H54 (cell line): ENCODE measurements at regions not wholly inside any gene's neighbourhood (a gene's known extent, or its start where the extent isn't known, plus 50 kb on each side); places are given as distances from the start of the nearest gene placed in this dataset.

Experiments used
- DNase-seq: peaks from one replicate; pipeline ENCODE4 v3.0.0; 2011; ENCODE audit warnings: low spot score, mixed read lengths; ENCODE audit not compliant: insufficient read length
- FAIRE-seq: peaks from 3 replicates; lab custom pipeline; 2011; peaks lifted over from hg19 to GRCh38; lab: Jason Lieb, UNC
- POLR2A ChIP-seq: IDR thresholded peaks from 2 replicates; pipeline ENCODE4 v1.6.1; 2011; ENCODE audit warnings: low read depth, mild to moderate bottlenecking, low read length

GRCh38 chr9:563200-563599, 278.3 kb upstream of the DMRT1 start:
- no peak for TF ChIP-seq POLR2A
- DNase-seq: no peak
- FAIRE-seq: no peak

GRCh38 chr9:565528-565927, 276.0 kb upstream of the DMRT1 start:
- TF ChIP-seq POLR2A: no peak

GRCh38 chr9:567128-567746, 274.3 kb upstream of the DMRT1 start:
- DNase-seq (no peak), FAIRE-seq (no peak)
- no peak for TF ChIP-seq POLR2A

More at GRCh38 chr9:565528-565927, 276.0 kb upstream of the DMRT1 start:
- DNase-seq (no peak), FAIRE-seq (no peak)

GRCh38 chr9:567747-568305, 273.7 kb upstream of the DMRT1 start:
- DNase-seq: no peak
- no peak for FAIRE-seq
- no peak for TF ChIP-seq POLR2A

GRCh38 chr9:569296-569695, 272.2 kb upstream of the DMRT1 start:
- TF ChIP-seq POLR2A: no peak
- DNase-seq (no peak), FAIRE-seq (no peak)

GRCh38 chr9:570187-570586, 271.3 kb upstream of the DMRT1 start:
- FAIRE-seq: no peak
- TF ChIP-seq POLR2A: no peak

GRCh38 chr9:571066-571465, 270.4 kb upstream of the DMRT1 start:
- no peak for TF ChIP-seq POLR2A
- no peak for DNase-seq
- no peak for FAIRE-seq

More at GRCh38 chr9:570187-570586, 271.3 kb upstream of the DMRT1 start:
- no peak for DNase-seq

- FAIRE-seq (no peak), DNase-seq (no peak)
- TF ChIP-seq POLR2A: no peak
These were observed 269.8 kb upstream of the DMRT1 start for GRCh38 chr9:571741-572140.

GRCh38 chr9:573691-574410, 267.6 kb upstream of the DMRT1 start:
- no peak for TF ChIP-seq POLR2A
- no peak for FAIRE-seq
- DNase-seq: no peak

- TF ChIP-seq POLR2A: no peak
- FAIRE-seq: no peak
- no peak for DNase-seq
These were observed 266.4 kb upstream of the DMRT1 start for GRCh38 chr9:575139-575538.

GRCh38 chr9:580652-581342, 260.7 kb upstream of the DMRT1 start:
- no peak for DNase-seq
- no peak for TF ChIP-seq POLR2A
- no peak for FAIRE-seq

- TF ChIP-seq POLR2A: no peak
- no peak for DNase-seq
- no peak for FAIRE-seq
These were observed 259.6 kb upstream of the DMRT1 start for GRCh38 chr9:581673-582497.

- no peak for TF ChIP-seq POLR2A
- DNase-seq (no peak), FAIRE-seq (no peak)
These were observed 258.7 kb upstream of the DMRT1 start for GRCh38 chr9:582775-583174.
